H9 (cell line): ENCODE measurements at regions not wholly inside any gene's neighbourhood (a gene's known extent, or its start where the extent isn't known, plus 50 kb on each side); places are given as distances from the start of the nearest gene placed in this dataset.

Experiments
- DNase-seq: peaks from one replicate; pipeline ENCODE4 v3.0.0-alpha.2; 2017
- H2AFZ ChIP-seq: one replicate; pipeline ENCODE4 v1.6.1; 2013; ENCODE audit warnings: mild to moderate bottlenecking, low read length, control low read depth, moderate library complexity
- H2AK5ac ChIP-seq: 2 replicates; pipeline ENCODE4 v1.6.1; 2013; ENCODE audit warnings: low read length, control low read depth, mixed read lengths; ENCODE audit not compliant: insufficient read length
- H2BK120ac ChIP-seq: one replicate; pipeline ENCODE4 v1.6.1; 2013; ENCODE audit warnings: low read depth, mild to moderate bottlenecking, low read length, control low read depth, inconsistent platforms; ENCODE audit not compliant: poor library complexity, severe bottlenecking
- H2BK12ac ChIP-seq: 2 replicates; pipeline ENCODE4 v1.6.1; 2013; ENCODE audit warnings: low read length, control low read depth, mixed read lengths, low read depth; ENCODE audit not compliant: insufficient read length
- H2BK15ac ChIP-seq: 2 replicates; pipeline ENCODE4 v1.6.1; 2013; ENCODE audit warnings: low read depth, low read length, control low read depth
- H2BK20ac ChIP-seq: one replicate; pipeline ENCODE4 v1.6.1; 2013; ENCODE audit warnings: low read depth, mild to moderate bottlenecking, low read length, control low read depth, inconsistent platforms; ENCODE audit not compliant: poor library complexity, severe bottlenecking
- H2BK5ac ChIP-seq: 2 replicates; pipeline ENCODE4 v1.6.1; 2013; ENCODE audit warnings: low read length, control low read depth, mixed read lengths; ENCODE audit not compliant: insufficient read length
- H3K14ac ChIP-seq: 2 replicates; pipeline ENCODE4 v1.6.1; 2013; ENCODE audit warnings: low read length, control low read depth; ENCODE audit not compliant: insufficient read depth
- H3K18ac ChIP-seq: 2 replicates; pipeline ENCODE4 v1.6.1; 2013; ENCODE audit warnings: low read depth, mild to moderate bottlenecking, mixed read lengths, low read length, control low read depth; ENCODE audit not compliant: insufficient read length
- H3K23ac ChIP-seq: 2 replicates; pipeline ENCODE4 v1.6.1; 2013; ENCODE audit warnings: low read length, control low read depth, mixed read lengths, low read depth; ENCODE audit not compliant: insufficient read length
- H3K23me2 ChIP-seq: 2 replicates; pipeline ENCODE4 v1.6.1; 2013; ENCODE audit warnings: low read depth, mild to moderate bottlenecking, mixed read lengths, low read length, control low read depth; ENCODE audit not compliant: insufficient read length, poor library complexity, severe bottlenecking
- H3K27ac ChIP-seq: 2 replicates; pipeline ENCODE4 v1.5.1; 2013; ENCODE audit warnings: low read length, control low read depth, mixed read lengths, low read depth; ENCODE audit not compliant: insufficient read length
- H3K27me3 ChIP-seq: 2 replicates; pipeline ENCODE4 v1.6.1; 2013; ENCODE audit warnings: low read length, control low read depth, inconsistent platforms; ENCODE audit not compliant: insufficient read depth
- H3K4ac ChIP-seq: 2 replicates; pipeline ENCODE4 v1.6.1; 2013; ENCODE audit warnings: low read depth, mild to moderate bottlenecking, control low read depth, inconsistent platforms, low read length, moderate library complexity
- H3K4me1 ChIP-seq: 2 replicates; pipeline ENCODE4 v1.6.1; 2013; ENCODE audit warnings: low read length, control low read depth, inconsistent platforms; ENCODE audit not compliant: insufficient read depth
- H3K4me2 ChIP-seq: 2 replicates; pipeline ENCODE4 v1.6.1; 2013; ENCODE audit warnings: low read length, control low read depth, mixed read lengths; ENCODE audit not compliant: insufficient read length, insufficient read depth
- H3K56ac ChIP-seq: 2 replicates; pipeline ENCODE4 v1.6.1; 2013; ENCODE audit warnings: low read depth, mild to moderate bottlenecking, mixed read lengths, low read length, control low read depth; ENCODE audit not compliant: insufficient read length
- H3K79me1 ChIP-seq: 2 replicates; pipeline ENCODE4 v1.6.1; 2013; ENCODE audit warnings: low read depth, mild to moderate bottlenecking, moderate library complexity, low read length, control low read depth, inconsistent platforms; ENCODE audit not compliant: insufficient read depth, poor library complexity, severe bottlenecking
- H3K79me2 ChIP-seq: 2 replicates; pipeline ENCODE4 v1.6.1; 2013; ENCODE audit warnings: low read length, control low read depth, inconsistent platforms; ENCODE audit not compliant: insufficient read depth
- H3K9ac ChIP-seq: 2 replicates; pipeline ENCODE4 v1.6.1; 2013; ENCODE audit warnings: low read length, control low read depth, mixed read lengths; ENCODE audit not compliant: insufficient read length; ENCODE audit errors: extremely low read depth
- H3K9me3 ChIP-seq: one replicate; pipeline ENCODE4 v1.6.1; 2013; ENCODE audit warnings: low read depth, low read length, inconsistent platforms; ENCODE audit not compliant: control insufficient read depth
- H3T11ph ChIP-seq: one replicate; pipeline ENCODE4 v1.6.1; 2013; ENCODE audit warnings: mild to moderate bottlenecking, low read length, control low read depth, inconsistent platforms
- H4K20me1 ChIP-seq: one replicate; pipeline ENCODE4 v1.6.1; 2013; ENCODE audit not compliant: control insufficient read depth, insufficient read length, insufficient read depth
- H4K5ac ChIP-seq: 2 replicates; pipeline ENCODE4 v1.6.1; 2013; ENCODE audit warnings: low read depth, mild to moderate bottlenecking, mixed read lengths, low read length, control low read depth; ENCODE audit not compliant: insufficient read length
- H4K8ac ChIP-seq: replicated peaks from 2 replicates; pipeline ENCODE4 v1.6.1; 2013; ENCODE audit warnings: low read length, control low read depth, mixed read lengths, low read depth; ENCODE audit not compliant: insufficient read length
- H4K91ac ChIP-seq: 2 replicates; pipeline ENCODE4 v1.6.1; 2013; ENCODE audit warnings: low read depth, mild to moderate bottlenecking, moderate library complexity, mixed read lengths, low read length, control low read depth; ENCODE audit not compliant: insufficient read length
- H3K27ac Mint-ChIP-seq, 3 experiments: 2 replicates in 2 of 3; 3 replicates in 1 of 3; pipeline ENCODE4 v1.8.0; 2020 to 2021; ENCODE audit warnings: mixed read lengths in 3 of 3, mild to moderate bottlenecking in 1 of 3, moderate library complexity in 1 of 3
- H3K27me3 Mint-ChIP-seq: 2 replicates; pipeline ENCODE4 v1.8.0; 2021; ENCODE audit warnings: low read depth, mild to moderate bottlenecking, moderate library complexity, mixed read lengths
- H3K36me3 Mint-ChIP-seq, 3 experiments: 2 replicates in 2 of 3; 3 replicates in 1 of 3; pipeline ENCODE4 v1.8.0; 2020 to 2021; ENCODE audit warnings: low read depth in 3 of 3, mixed read lengths in 3 of 3; ENCODE audit not compliant: insufficient read depth in 1 of 3
- H3K4me1 Mint-ChIP-seq, 2 experiments: 2 replicates each; pipeline ENCODE4 v1.8.0; 2020; ENCODE audit warnings: mixed read lengths in 2 of 2
- H3K4me3 Mint-ChIP-seq, 2 experiments: 2 replicates in 1 of 2; 3 replicates in 1 of 2; pipeline ENCODE4 v1.8.0; 2020 to 2021; ENCODE audit warnings: mild to moderate bottlenecking in 2 of 2, mixed read lengths in 2 of 2, moderate library complexity in 1 of 2
- H3K9me3 Mint-ChIP-seq, 2 experiments: 2 replicates in 1 of 2; 3 replicates in 1 of 2; pipeline ENCODE4 v1.8.0; 2020; ENCODE audit warnings: mild to moderate bottlenecking in 2 of 2, mixed read lengths in 2 of 2, moderate library complexity in 1 of 2
- CTCF ChIP-seq: fragments of 200-600 bp; sonication (generic); conservative IDR thresholded peaks from 3 replicates; pipeline ENCODE4 v1.8.0; 2021; ENCODE audit warnings: antibody characterized with exemption, mild to moderate bottlenecking
- WGBS: extraction: QIAGEN DNeasy Blood & Tissue Kit; methylation state at CpG from one replicate; pipeline ENCODE4 v1.1.7; 2013; ENCODE audit warnings: missing lambda C conversion rate, low lambda C conversion rate, mixed read lengths; ENCODE audit not compliant: insufficient read length; ENCODE audit errors: extremely low coverage; 5-methylcytosine and 5-hydroxymethylcytosine counted together

GRCh38 chr6:3913077-3913957 lies 64.1 kb downstream of the FAM50B start:
- no peak overlapping the region for H3K4ac ChIP-seq
- no peak overlapping the region for H3K18ac ChIP-seq
- H4K20me1 ChIP-seq = no peaks in the 10 kb centered on the region
- Mint-ChIP-seq H3K4me1 (peaks cover 7 to 16% of the 10 kb centered on the region in 2 experiments), H3K27me3 (peaks cover 10% of the 10 kb centered on the region), H3K36me3 (peaks cover 0 to 19% (median 7%) of the 10 kb centered on the region in 3 experiments), H3K4me3 (no peak overlapping the region), H3K27ac (no peak overlapping the region), H3K9me3 (peaks cover 19 to 20% of the 10 kb centered on the region in 2 experiments)
- no peak overlapping the region for H3K4me2 ChIP-seq
- no peak overlapping the region for H2BK120ac ChIP-seq
- H3K9me3 ChIP-seq = no peaks in the 10 kb centered on the region
- H3K56ac ChIP-seq = no peak overlapping the region
- no peaks in the 10 kb centered on the region for H3K27me3 ChIP-seq
- no peak overlapping the region for H4K5ac ChIP-seq
- H3T11ph ChIP-seq = no peak overlapping the region
- H2BK15ac ChIP-seq = no peak overlapping the region
- WGBS = no CpG with 5 or more reads among the region's 6 CpGs
- no peak overlapping the region for H2AK5ac ChIP-seq
- H2AFZ ChIP-seq = no peak overlapping the region
- no peak overlapping the region for H4K8ac ChIP-seq
- no peak overlapping the region for H4K91ac ChIP-seq
- no peak overlapping the region for H2BK20ac ChIP-seq
- no peak overlapping the region for H2BK12ac ChIP-seq
- no peak overlapping the region for H2BK5ac ChIP-seq
- no peak for TF ChIP-seq CTCF
- H3K9ac ChIP-seq = no peak overlapping the region
- H3K23ac ChIP-seq = no peak overlapping the region
- H3K4me1 ChIP-seq = no peaks in the 10 kb centered on the region
- no peaks in the 10 kb centered on the region for H3K79me2 ChIP-seq
- no peak overlapping the region for H3K27ac ChIP-seq
- no peaks in the 10 kb centered on the region for H3K79me1 ChIP-seq
- no peak overlapping the region for H3K14ac ChIP-seq
- no peaks in the 10 kb centered on the region for H3K23me2 ChIP-seq
- DNase-seq = no peak
